ENCODE measurements at regions not wholly inside any gene's neighbourhood (a gene's known extent, or its start where the extent isn't known, plus 50 kb on each side); places are given as distances from the start of the nearest gene placed in this dataset.

DNA sequence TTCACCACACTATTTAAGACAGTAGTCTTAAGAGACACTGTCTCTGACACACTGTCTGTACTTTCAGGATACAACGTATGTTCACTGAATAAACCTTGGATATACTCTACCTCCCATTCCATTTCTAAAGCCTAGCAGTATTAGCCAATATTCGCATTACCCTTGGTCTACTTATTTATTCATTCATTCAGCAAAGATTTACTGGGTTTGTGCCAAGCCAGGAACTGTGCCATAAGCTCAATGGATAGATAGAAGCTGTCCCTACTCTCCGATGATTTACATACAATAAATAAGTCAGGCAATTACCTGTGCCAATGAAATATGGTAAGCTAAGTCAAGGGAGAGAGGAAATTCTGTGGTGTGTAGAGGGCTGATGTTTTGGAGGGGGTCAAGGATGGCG lies 195.2 kb upstream of the RAB4A start:
- ChIA-PET CTCF (no interaction called here), POLR2A (no interaction called here)
- H3K27me3 ChIP-seq (replicated peaks in 2 of 5; ENCODE audit: control insufficient read depth in 4 of 5, insufficient read depth in 5 of 5, low read length in 4 of 5): no peaks in the 10 kb centered on the region
- no peak overlapping the region for H3K27ac ChIP-seq (ENCODE audit: insufficient read depth in 1 of 2, low read depth in 1 of 2, low read length in 2 of 2, poor library complexity in 1 of 2, severe bottlenecking in 2 of 2)
- DNase-seq: no peak
- peaks cover 0 to 8% (median 0%) of the 10 kb centered on the region in 4 experiments for H3K4me1 ChIP-seq (ENCODE audit: control extremely low read depth in 1 of 4, control insufficient read depth in 4 of 4, insufficient read depth in 4 of 4, low read length in 3 of 4)
- no peaks in the 10 kb centered on the region for H3K36me3 ChIP-seq (ENCODE audit: control insufficient read depth in 4 of 4, insufficient read depth in 4 of 4, low read length in 3 of 4)
- H3K4me3 ChIP-seq (ENCODE audit: control insufficient read depth in 1 of 7, extremely low read depth in 1 of 7, insufficient read depth in 4 of 7, low read depth in 2 of 7, low read length in 6 of 7): no peak overlapping the region
- peaks cover 0 to 2% (median 0%) of the 10 kb centered on the region in 5 experiments for H3K9me3 ChIP-seq (ENCODE audit: control extremely low read depth in 1 of 5, control insufficient read depth in 4 of 5, insufficient read depth in 2 of 5, low read depth in 1 of 5, low read length in 4 of 5)
- WGBS (ENCODE audit: insufficient coverage): 92% methylated on average over 2 of the region's 4 CpGs

DNA sequence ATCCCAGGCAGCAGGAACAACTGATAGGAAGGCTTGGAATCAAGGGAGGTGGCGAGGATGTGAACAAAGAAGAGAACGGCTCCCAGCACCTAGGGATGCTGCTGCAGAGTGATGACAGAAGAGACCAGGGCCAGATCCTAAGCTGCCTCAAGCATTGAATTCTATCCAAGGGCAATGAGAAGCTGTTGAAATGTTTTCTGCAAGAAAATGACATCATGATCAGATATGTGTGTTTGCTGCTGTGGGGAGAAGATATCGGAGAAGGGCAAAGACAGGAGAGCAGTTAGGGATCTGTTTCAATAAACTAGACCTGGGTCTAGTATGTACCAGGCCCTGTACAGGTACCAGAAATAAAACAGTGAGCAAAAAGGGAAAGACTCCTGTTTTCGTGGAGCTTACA lies 194.7 kb upstream of the RAB4A start:
- Histone ChIP-seq H3K4me1 (ENCODE audit: control extremely low read depth in 1 of 4, control insufficient read depth in 4 of 4, insufficient read depth in 4 of 4, low read length in 3 of 4) (peaks cover 0 to 3% (median 0%) of the 10 kb centered on the region in 4 experiments), H3K36me3 (ENCODE audit: control insufficient read depth in 4 of 4, insufficient read depth in 4 of 4, low read length in 3 of 4) (no peaks in the 10 kb centered on the region), H3K9me3 (ENCODE audit: control extremely low read depth in 1 of 5, control insufficient read depth in 4 of 5, insufficient read depth in 2 of 5, low read depth in 1 of 5, low read length in 4 of 5) (peaks cover 0 to 2% (median 0%) of the 10 kb centered on the region in 5 experiments), H3K4me3 (ENCODE audit: control insufficient read depth in 1 of 7, extremely low read depth in 1 of 7, insufficient read depth in 4 of 7, low read depth in 2 of 7, low read length in 6 of 7) (no peak overlapping the region), H3K27ac (ENCODE audit: insufficient read depth in 1 of 2, low read depth in 1 of 2, low read length in 2 of 2, poor library complexity in 1 of 2, severe bottlenecking in 2 of 2) (no peak overlapping the region), H3K27me3 (replicated peaks in 2 of 5; ENCODE audit: control insufficient read depth in 4 of 5, insufficient read depth in 5 of 5, low read length in 4 of 5) (no peaks in the 10 kb centered on the region)
- POLR2A ChIA-PET: no interaction called here
- 78% methylated on average over 4 of the region's 4 CpGs for WGBS (ENCODE audit: insufficient coverage)
- CTCF ChIA-PET: no interaction called here
- DNase-seq: no peak

DNA sequence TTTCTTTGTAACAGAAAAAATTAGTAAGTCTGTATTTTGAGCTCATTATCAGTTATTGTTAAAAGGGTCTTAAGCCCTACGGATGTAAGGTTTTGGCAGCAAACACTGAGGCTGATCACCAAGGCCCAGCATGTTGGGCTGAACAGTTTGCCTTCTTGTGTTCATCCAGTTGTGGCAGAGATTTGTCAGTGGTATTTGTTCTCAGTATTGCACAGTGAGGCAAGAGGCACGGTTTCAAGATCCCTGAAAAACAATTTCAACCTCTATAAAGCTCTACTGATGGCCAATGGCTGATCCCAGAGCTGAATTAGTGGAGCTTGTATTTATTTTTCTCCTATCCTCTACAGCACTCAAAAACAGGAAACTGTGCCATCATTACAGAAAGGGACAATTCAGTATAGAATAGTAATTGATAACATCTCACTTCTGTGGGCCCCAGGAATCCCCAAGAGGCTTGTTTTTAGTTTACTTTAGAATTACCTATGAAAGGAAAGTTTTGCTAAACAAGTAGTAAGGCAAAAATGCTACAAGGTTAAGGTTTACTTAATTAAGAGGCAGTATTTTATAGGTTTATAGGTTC lies 191.8 kb upstream of the RAB4A start:
- WGBS (ENCODE audit: insufficient coverage): 95% methylated on average over 1 of the region's 2 CpGs
- no peaks in the 10 kb centered on the region for H3K36me3 ChIP-seq (ENCODE audit: control insufficient read depth in 4 of 4, insufficient read depth in 4 of 4, low read length in 3 of 4)

DNA sequence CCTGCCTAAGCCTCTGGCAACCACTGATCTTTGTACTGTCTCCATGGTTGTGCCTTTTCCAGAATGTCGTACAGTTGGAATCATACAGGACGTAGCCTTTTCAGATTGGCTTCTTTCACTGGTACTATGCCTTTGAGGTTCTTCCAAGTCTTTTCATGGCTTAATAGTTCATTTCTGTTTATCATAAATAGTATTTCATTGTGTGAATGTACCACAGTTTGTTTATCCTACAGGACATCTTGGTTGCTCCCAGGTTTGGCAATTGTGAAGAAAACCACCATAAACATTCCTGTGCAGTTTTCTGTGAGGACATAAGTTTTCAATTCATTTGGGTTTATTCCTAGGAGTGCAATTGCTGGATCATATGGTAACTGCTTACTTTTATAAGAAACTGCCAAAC lies 190.6 kb upstream of the RAB4A start:
- no peak for DNase-seq
- no peaks in the 10 kb centered on the region for H3K27me3 ChIP-seq (replicated peaks in 2 of 5; ENCODE audit: control insufficient read depth in 4 of 5, insufficient read depth in 5 of 5, low read length in 4 of 5)
- H3K27ac ChIP-seq (ENCODE audit: insufficient read depth in 1 of 2, low read depth in 1 of 2, low read length in 2 of 2, poor library complexity in 1 of 2, severe bottlenecking in 2 of 2): no peak overlapping the region
- H3K9me3 ChIP-seq (ENCODE audit: control extremely low read depth in 1 of 5, control insufficient read depth in 4 of 5, insufficient read depth in 2 of 5, low read depth in 1 of 5, low read length in 4 of 5): peaks cover 4 to 19% (median 11%) of the 10 kb centered on the region in 5 experiments
- no CpG with 5 or more reads among the region's 2 CpGs for WGBS (ENCODE audit: insufficient coverage)
- ChIA-PET CTCF (no interaction called here), POLR2A (no interaction called here)
- H3K4me1 ChIP-seq (ENCODE audit: control extremely low read depth in 1 of 4, control insufficient read depth in 4 of 4, insufficient read depth in 4 of 4, low read length in 3 of 4): no peaks in the 10 kb centered on the region
- no peaks in the 10 kb centered on the region for H3K36me3 ChIP-seq (ENCODE audit: control insufficient read depth in 4 of 4, insufficient read depth in 4 of 4, low read length in 3 of 4)
- no peak overlapping the region for H3K4me3 ChIP-seq (ENCODE audit: control insufficient read depth in 1 of 7, extremely low read depth in 1 of 7, insufficient read depth in 4 of 7, low read depth in 2 of 7, low read length in 6 of 7)

More for the DNA sequence above, 191.8 kb upstream of the RAB4A start:
- Histone ChIP-seq H3K4me1 (ENCODE audit: control extremely low read depth in 1 of 4, control insufficient read depth in 4 of 4, insufficient read depth in 4 of 4, low read length in 3 of 4) (no peaks in the 10 kb centered on the region), H3K27me3 (replicated peaks in 2 of 5; ENCODE audit: control insufficient read depth in 4 of 5, insufficient read depth in 5 of 5, low read length in 4 of 5) (no peaks in the 10 kb centered on the region), H3K9me3 (ENCODE audit: control extremely low read depth in 1 of 5, control insufficient read depth in 4 of 5, insufficient read depth in 2 of 5, low read depth in 1 of 5, low read length in 4 of 5) (peaks cover 4 to 19% (median 11%) of the 10 kb centered on the region in 5 experiments), H3K4me3 (ENCODE audit: control insufficient read depth in 1 of 7, extremely low read depth in 1 of 7, insufficient read depth in 4 of 7, low read depth in 2 of 7, low read length in 6 of 7) (no peak overlapping the region), H3K27ac (ENCODE audit: insufficient read depth in 1 of 2, low read depth in 1 of 2, low read length in 2 of 2, poor library complexity in 1 of 2, severe bottlenecking in 2 of 2) (no peak overlapping the region)
- ChIA-PET CTCF (interaction anchor here (1.1 kb wide), 1 partner anchor 23 kb away, joined by 3 read pairs; no protein-coding TSS in a partner anchor), POLR2A (no interaction called here)
- no peak for DNase-seq

DNA sequence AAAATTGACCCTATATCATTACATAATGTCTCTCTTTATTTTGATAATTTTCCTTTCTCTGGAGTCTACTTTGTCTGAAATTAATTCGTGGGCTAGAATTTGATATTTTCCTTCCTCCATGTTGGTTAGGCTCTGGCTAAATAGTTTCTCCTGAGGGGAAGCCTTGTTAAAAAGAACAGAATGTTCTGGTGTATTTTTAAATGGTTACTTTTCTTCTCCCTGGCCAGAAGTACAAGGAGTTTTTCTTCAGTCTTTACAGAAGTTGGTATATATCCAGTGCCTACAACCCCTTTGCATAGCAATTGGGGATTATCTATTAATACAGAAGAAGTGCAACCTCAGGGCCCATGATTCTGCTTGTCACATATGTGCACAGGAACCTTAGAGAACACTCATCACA lies 185.6 kb upstream of the RAB4A start:
- no peaks in the 10 kb centered on the region for H3K27me3 ChIP-seq (replicated peaks in 2 of 5; ENCODE audit: control insufficient read depth in 4 of 5, insufficient read depth in 5 of 5, low read length in 4 of 5)
- WGBS (ENCODE audit: insufficient coverage): no CpG with 5 or more reads among the region's 1 CpG

DNA sequence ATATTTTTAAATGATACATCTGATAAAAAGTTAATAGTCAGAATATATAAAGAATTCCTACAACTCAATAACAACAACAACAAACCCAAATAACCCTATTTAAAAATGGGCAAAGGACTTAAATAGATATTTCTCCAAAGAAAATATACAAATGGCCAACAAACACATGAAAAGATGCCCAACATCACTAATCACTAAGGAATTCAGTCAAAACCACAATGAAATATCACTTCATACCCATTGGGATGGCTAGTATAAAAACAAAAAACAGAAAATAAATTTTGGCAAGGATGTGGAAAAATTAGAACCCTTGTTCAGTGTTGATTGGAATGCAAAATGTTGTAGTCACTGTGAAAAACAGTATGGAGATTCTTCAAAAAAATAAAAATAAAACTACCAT lies 184.8 kb upstream of the RAB4A start:
- ChIA-PET CTCF (interaction anchor here (0.8 kb wide), 1 partner anchor 52 kb away, joined by 3 read pairs; no protein-coding TSS in a partner anchor), POLR2A (no interaction called here)

More for the DNA sequence above, 185.6 kb upstream of the RAB4A start:
- no peak overlapping the region for H3K4me3 ChIP-seq (ENCODE audit: control insufficient read depth in 1 of 7, extremely low read depth in 1 of 7, insufficient read depth in 4 of 7, low read depth in 2 of 7, low read length in 6 of 7)
- no peaks in the 10 kb centered on the region for H3K4me1 ChIP-seq (ENCODE audit: control extremely low read depth in 1 of 4, control insufficient read depth in 4 of 4, insufficient read depth in 4 of 4, low read length in 3 of 4)
- H3K36me3 ChIP-seq (ENCODE audit: control insufficient read depth in 4 of 4, insufficient read depth in 4 of 4, low read length in 3 of 4): no peaks in the 10 kb centered on the region
- POLR2A ChIA-PET: no interaction called here
- CTCF ChIA-PET: interaction anchor here (0.8 kb wide), 1 partner anchor 51 kb away, joined by 3 read pairs; no protein-coding TSS in a partner anchor
- peaks cover 4 to 19% (median 11%) of the 10 kb centered on the region in 5 experiments for H3K9me3 ChIP-seq (ENCODE audit: control extremely low read depth in 1 of 5, control insufficient read depth in 4 of 5, insufficient read depth in 2 of 5, low read depth in 1 of 5, low read length in 4 of 5)
- no peak for DNase-seq
- no peak overlapping the region for H3K27ac ChIP-seq (ENCODE audit: insufficient read depth in 1 of 2, low read depth in 1 of 2, low read length in 2 of 2, poor library complexity in 1 of 2, severe bottlenecking in 2 of 2)

DNA sequence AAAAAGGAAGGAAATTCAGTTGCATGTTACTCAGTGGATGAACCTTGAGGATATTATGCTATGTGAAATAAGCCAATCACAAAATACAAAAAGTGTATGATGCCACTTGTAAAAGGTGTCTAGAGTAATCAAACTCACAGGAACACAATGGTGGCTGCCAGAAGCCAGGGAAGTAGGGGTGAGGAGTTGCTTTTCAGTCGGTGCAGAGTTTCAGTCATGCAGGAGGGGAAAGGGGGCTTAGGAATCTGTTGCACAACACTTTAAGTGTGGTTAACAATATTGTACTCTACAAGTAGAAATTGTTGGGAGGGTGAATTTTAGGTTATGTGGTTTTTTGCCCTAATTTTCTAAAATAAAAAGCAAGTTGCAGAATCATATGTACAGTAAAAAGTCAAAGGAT lies 184.2 kb upstream of the RAB4A start:
- Histone ChIP-seq H3K9me3 (ENCODE audit: control extremely low read depth in 1 of 5, control insufficient read depth in 4 of 5, insufficient read depth in 2 of 5, low read depth in 1 of 5, low read length in 4 of 5) (peaks cover 4 to 17% (median 8%) of the 10 kb centered on the region in 5 experiments), H3K4me1 (ENCODE audit: control extremely low read depth in 1 of 4, control insufficient read depth in 4 of 4, insufficient read depth in 4 of 4, low read length in 3 of 4) (no peaks in the 10 kb centered on the region), H3K4me3 (ENCODE audit: control insufficient read depth in 1 of 7, extremely low read depth in 1 of 7, insufficient read depth in 4 of 7, low read depth in 2 of 7, low read length in 6 of 7) (no peak overlapping the region), H3K36me3 (ENCODE audit: control insufficient read depth in 4 of 4, insufficient read depth in 4 of 4, low read length in 3 of 4) (no peaks in the 10 kb centered on the region), H3K27ac (ENCODE audit: insufficient read depth in 1 of 2, low read depth in 1 of 2, low read length in 2 of 2, poor library complexity in 1 of 2, severe bottlenecking in 2 of 2) (no peak overlapping the region), H3K27me3 (replicated peaks in 2 of 5; ENCODE audit: control insufficient read depth in 4 of 5, insufficient read depth in 5 of 5, low read length in 4 of 5) (no peaks in the 10 kb centered on the region)
- ChIA-PET POLR2A (no interaction called here), CTCF (no interaction called here)
- no CpG with 5 or more reads among the region's 1 CpG for WGBS (ENCODE audit: insufficient coverage)
- DNase-seq: no peak

More for the DNA sequence above, 184.8 kb upstream of the RAB4A start:
- Histone ChIP-seq H3K9me3 (ENCODE audit: control extremely low read depth in 1 of 5, control insufficient read depth in 4 of 5, insufficient read depth in 2 of 5, low read depth in 1 of 5, low read length in 4 of 5) (peaks cover 4 to 17% (median 11%) of the 10 kb centered on the region in 5 experiments), H3K4me1 (ENCODE audit: control extremely low read depth in 1 of 4, control insufficient read depth in 4 of 4, insufficient read depth in 4 of 4, low read length in 3 of 4) (no peaks in the 10 kb centered on the region), H3K27ac (ENCODE audit: insufficient read depth in 1 of 2, low read depth in 1 of 2, low read length in 2 of 2, poor library complexity in 1 of 2, severe bottlenecking in 2 of 2) (no peak overlapping the region), H3K36me3 (ENCODE audit: control insufficient read depth in 4 of 4, insufficient read depth in 4 of 4, low read length in 3 of 4) (no peaks in the 10 kb centered on the region), H3K27me3 (replicated peaks in 2 of 5; ENCODE audit: control insufficient read depth in 4 of 5, insufficient read depth in 5 of 5, low read length in 4 of 5) (no peaks in the 10 kb centered on the region), H3K4me3 (ENCODE audit: control insufficient read depth in 1 of 7, extremely low read depth in 1 of 7, insufficient read depth in 4 of 7, low read depth in 2 of 7, low read length in 6 of 7) (no peak overlapping the region)
- no peak for DNase-seq
